Kidney (tissue), 13 donors: ENCODE measurements at regions not wholly inside any gene's neighbourhood (a gene's known extent, or its start where the extent isn't known, plus 50 kb on each side); places are given as distances from the start of the nearest gene placed in this dataset.

Experiments
- DNase-seq, 5 donors: peaks; one replicate each; pipeline ENCODE4 v3.0.0-alpha.2; 2013 to 2020
- FAIRE-seq: peaks from 2 replicates; lab custom pipeline; 2012; peaks lifted over from hg19 to GRCh38; lab: Jason Lieb, UNC
- H3K27ac ChIP-seq, 2 donors: one replicate each; pipeline ENCODE4 v1.7.0; 2013; ENCODE audit warnings: low read depth in 2 of 2, low read length in 2 of 2, inconsistent platforms in 1 of 2
- H3K27me3 ChIP-seq: one replicate; pipeline ENCODE4 v1.7.1; 2013; ENCODE audit warnings: low read length, inconsistent platforms; ENCODE audit not compliant: control insufficient read depth, insufficient read depth
- H3K36me3 ChIP-seq, 3 donors: one replicate each; pipeline versions ENCODE4 v1.7.0 to v1.7.1; 2013; ENCODE audit warnings: low read length in 3 of 3, control low read depth in 1 of 3, inconsistent platforms in 1 of 3; ENCODE audit not compliant: insufficient read depth in 3 of 3, control insufficient read depth in 2 of 3
- H3K4me1 ChIP-seq, 3 donors: one replicate each; pipeline versions ENCODE4 v1.7.0 to v1.7.1; 2013; ENCODE audit warnings: low read length in 3 of 3, inconsistent platforms in 1 of 3, low read depth in 1 of 3; ENCODE audit not compliant: control insufficient read depth in 2 of 3, insufficient read depth in 2 of 3
- H3K4me3 ChIP-seq, 3 donors: one replicate each; pipeline versions ENCODE4 v1.7.0 to v1.8.1; 2013; ENCODE audit warnings: low read length in 3 of 3, control low read depth in 1 of 3, inconsistent platforms in 1 of 3
- H3K9ac ChIP-seq, 3 donors: one replicate each; pipeline versions ENCODE4 v1.7.0 to v1.7.1; 2013; ENCODE audit warnings: low read length in 3 of 3, control low read depth in 1 of 3, inconsistent platforms in 1 of 3
- H3K9me3 ChIP-seq, 3 donors: one replicate each; pipeline versions ENCODE4 v1.7.0 to v1.7.1; 2013; ENCODE audit warnings: low read length in 3 of 3, control low read depth in 1 of 3, inconsistent platforms in 1 of 3; ENCODE audit not compliant: control insufficient read depth in 2 of 3, insufficient read depth in 1 of 3
- intact Hi-C: fragments of 100-400 bp; cut with DNase I; formaldehyde crosslinking; loops from one replicate; pipeline ENCODE4 v1.11.1; 2022
- TF ChIP-seq, protein P1 (sequence below): IDR thresholded peaks from 3 replicates; pipeline ENCODE4 v1.5.1; 2012; ENCODE audit warnings: mild to moderate bottlenecking, moderate library complexity, borderline replicate concordance; ENCODE audit not compliant: insufficient read depth; ENCODE audit errors: extremely low read depth
- donor health status: control.
- donor health status: control.
- donor health status: control.
- donor health status: control.
- donor health status: control.
- donor health status: DM: yes; HTN: yes; CAD: no.
- donor health status: Normal renal cell carcinoma (clear cell type).

DNA sequence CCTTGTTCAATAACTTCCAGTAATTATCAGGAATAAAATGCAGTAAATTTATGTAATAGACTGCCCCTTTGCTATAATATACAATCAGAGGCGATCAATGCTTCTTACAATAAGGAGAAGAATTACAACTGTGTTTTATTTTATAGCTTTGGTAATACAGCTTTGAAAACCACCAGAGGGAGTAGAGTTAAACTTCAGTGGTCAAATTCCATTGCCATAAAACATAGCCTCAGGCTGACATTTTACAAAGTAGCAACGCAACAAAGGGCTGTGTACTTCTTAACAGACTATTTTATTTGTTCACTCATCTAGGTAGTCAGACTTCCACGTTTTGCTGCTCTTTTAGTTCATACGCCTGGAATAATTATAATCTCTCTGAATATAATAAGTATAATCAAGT lies 58.5 kb downstream of the TEX13C start:
- H3K27me3 ChIP-seq = no peaks in the 10 kb centered on the region
- no peak overlapping the region for H3K9ac ChIP-seq
- H3K9me3 ChIP-seq = no peaks in the 10 kb centered on the region
- FAIRE-seq = no peak
- intact Hi-C loops = no loop called here
- peak in 2 of 5 donors; percentile 40 to 59 for DNase-seq
- no peak overlapping the region for H3K27ac ChIP-seq
- TF ChIP-seq, protein P1, sequence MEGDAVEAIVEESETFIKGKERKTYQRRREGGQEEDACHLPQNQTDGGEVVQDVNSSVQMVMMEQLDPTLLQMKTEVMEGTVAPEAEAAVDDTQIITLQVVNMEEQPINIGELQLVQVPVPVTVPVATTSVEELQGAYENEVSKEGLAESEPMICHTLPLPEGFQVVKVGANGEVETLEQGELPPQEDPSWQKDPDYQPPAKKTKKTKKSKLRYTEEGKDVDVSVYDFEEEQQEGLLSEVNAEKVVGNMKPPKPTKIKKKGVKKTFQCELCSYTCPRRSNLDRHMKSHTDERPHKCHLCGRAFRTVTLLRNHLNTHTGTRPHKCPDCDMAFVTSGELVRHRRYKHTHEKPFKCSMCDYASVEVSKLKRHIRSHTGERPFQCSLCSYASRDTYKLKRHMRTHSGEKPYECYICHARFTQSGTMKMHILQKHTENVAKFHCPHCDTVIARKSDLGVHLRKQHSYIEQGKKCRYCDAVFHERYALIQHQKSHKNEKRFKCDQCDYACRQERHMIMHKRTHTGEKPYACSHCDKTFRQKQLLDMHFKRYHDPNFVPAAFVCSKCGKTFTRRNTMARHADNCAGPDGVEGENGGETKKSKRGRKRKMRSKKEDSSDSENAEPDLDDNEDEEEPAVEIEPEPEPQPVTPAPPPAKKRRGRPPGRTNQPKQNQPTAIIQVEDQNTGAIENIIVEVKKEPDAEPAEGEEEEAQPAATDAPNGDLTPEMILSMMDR = no peak
- H3K36me3 ChIP-seq = no peaks in the 10 kb centered on the region
- no peaks in the 10 kb centered on the region for H3K4me1 ChIP-seq
- H3K4me3 ChIP-seq = no peak overlapping the region

DNA sequence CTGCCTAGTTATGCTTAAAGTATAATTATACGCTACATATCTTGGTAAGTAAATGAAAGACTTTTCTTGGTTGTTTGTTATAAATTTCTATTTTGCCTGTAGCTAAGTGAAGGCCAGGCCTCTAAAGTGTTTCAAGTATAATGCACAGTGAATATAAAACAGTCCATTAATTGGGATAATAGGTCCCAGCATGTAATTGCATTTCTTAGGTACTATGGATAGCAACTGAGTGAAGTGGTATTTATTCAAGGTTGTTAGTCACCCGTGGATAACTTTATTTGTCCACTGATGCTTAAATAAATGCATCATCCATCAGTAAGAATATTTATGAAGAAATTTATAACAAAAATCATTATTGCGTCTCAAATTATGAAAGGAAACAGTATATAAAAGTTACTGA lies 59.1 kb downstream of the TEX13C start:
- H3K27ac ChIP-seq = no peak overlapping the region
- TF ChIP-seq, protein P1 = no peak
- FAIRE-seq = no peak
- H3K27me3 ChIP-seq = no peaks in the 10 kb centered on the region
- intact Hi-C loops = no loop called here
- no peak overlapping the region for H3K9ac ChIP-seq
- no peaks in the 10 kb centered on the region for H3K9me3 ChIP-seq
- H3K36me3 ChIP-seq = no peaks in the 10 kb centered on the region
- no peak overlapping the region for H3K4me3 ChIP-seq
- no peaks in the 10 kb centered on the region for H3K4me1 ChIP-seq
- peak in 2 of 5 donors; percentile 5 to 51 for DNase-seq

DNA sequence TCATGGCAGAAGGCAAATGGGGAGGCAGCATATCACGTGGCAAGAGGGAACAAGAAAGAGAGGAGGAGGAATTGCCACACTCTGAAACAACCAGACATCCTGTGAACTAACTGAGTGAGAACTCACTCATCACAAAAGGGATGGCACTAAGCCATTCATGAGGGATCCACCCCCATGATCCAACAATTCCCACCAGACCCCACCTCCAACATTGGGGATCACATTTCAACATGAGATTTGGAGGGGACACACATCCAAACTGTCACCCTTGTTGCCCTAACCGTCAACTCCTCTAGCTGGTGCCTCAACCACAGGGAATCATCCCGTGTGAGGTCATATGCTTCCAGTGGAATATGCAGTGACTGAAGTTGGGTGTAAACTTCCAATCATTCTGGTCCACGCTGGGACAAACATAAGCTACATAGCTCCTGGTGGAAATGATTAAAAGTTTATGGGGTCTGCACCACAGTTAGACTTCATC lies 62.5 kb downstream of the TEX13C start:
- H3K4me3 ChIP-seq = no peak overlapping the region
- H3K36me3 ChIP-seq = no peaks in the 10 kb centered on the region
- no peaks in the 10 kb centered on the region for H3K4me1 ChIP-seq
- H3K27ac ChIP-seq = no peak overlapping the region
- DNase-seq (no peak), FAIRE-seq (no peak)
- H3K9me3 ChIP-seq = no peaks in the 10 kb centered on the region
- TF ChIP-seq, protein P1 = no peak
- no peaks in the 10 kb centered on the region for H3K27me3 ChIP-seq
- no peak overlapping the region for H3K9ac ChIP-seq
- intact Hi-C loops = no loop called here

DNA sequence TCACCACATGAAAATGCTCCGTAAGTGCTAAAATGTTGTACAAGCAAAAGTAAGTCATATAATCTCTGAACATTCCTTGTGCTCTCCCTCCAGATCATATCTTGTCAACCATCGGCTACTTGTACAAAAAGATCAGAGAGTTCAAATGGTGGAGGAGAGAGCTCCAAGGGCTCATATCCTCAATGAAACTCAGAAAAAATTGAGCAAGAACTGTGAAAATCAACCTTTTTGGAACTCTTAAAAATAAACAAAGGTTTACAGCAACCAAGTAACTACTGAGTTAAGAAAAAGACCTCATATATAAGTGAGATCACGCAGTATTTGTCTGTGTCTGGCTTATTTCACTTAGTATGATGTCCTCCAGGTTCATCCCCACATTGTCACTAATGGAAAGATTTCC lies 63.2 kb downstream of the TEX13C start:
- no peak overlapping the region for H3K27ac ChIP-seq
- intact Hi-C loops = no loop called here
- TF ChIP-seq, protein P1 = no peak
- no peak for FAIRE-seq
- H3K27me3 ChIP-seq = no peaks in the 10 kb centered on the region
- H3K4me1 ChIP-seq = no peaks in the 10 kb centered on the region
- no peaks in the 10 kb centered on the region for H3K9me3 ChIP-seq
- no peak for DNase-seq
- no peaks in the 10 kb centered on the region for H3K36me3 ChIP-seq
- H3K4me3 ChIP-seq = no peak overlapping the region
- H3K9ac ChIP-seq = no peak overlapping the region
